22Rv1 (cell line): ENCODE measurements at regions not wholly inside any gene's neighbourhood (a gene's known extent, or its start where the extent isn't known, plus 50 kb on each side); places are given as distances from the start of the nearest gene placed in this dataset.

Source experiments
- CTCF ChIP-seq: fragments of 450-650 bp; IDR thresholded peaks from 2 replicates; pipeline ENCODE4 v1.5.1; 2017; ENCODE audit warnings: mild to moderate bottlenecking
- ZFX ChIP-seq: fragments of 450-650 bp; IDR thresholded peaks from 2 replicates; pipeline ENCODE4 v1.6.1; 2017; ENCODE audit warnings: antibody characterized with exemption, borderline replicate concordance

- TF ChIP-seq CTCF (no peak), ZFX (no peak)
Measured at GRCh38 chr10:44619975-44620374, 235.1 kb upstream of the CXCL12 start.
